ENCODE measurements at regions not wholly inside any gene's neighbourhood (a gene's known extent, or its start where the extent isn't known, plus 50 kb on each side); places are given as distances from the start of the nearest gene placed in this dataset.
"Not testable (repeated sequence)": the region's sequence is repeated elsewhere in the genome, so short reads cannot be mapped to it uniquely, and the experiment has no call there.

- Histone ChIP-seq H3K4me3 (ENCODE audit: low read length) (no peak overlapping the region), H3K4me1 (ENCODE audit: control insufficient read depth in 2 of 2, insufficient read depth in 2 of 2, low read length in 2 of 2) (no peaks in the 10 kb centered on the region), H3K27me3 (ENCODE audit: control insufficient read depth in 2 of 2, insufficient read depth in 2 of 2, low read length in 2 of 2) (peaks cover 0 to 5% of the 10 kb centered on the region in 2 donors), H3K36me3 (ENCODE audit: control insufficient read depth in 2 of 3, insufficient read depth in 3 of 3, low read length in 3 of 3) (no peaks in the 10 kb centered on the region), H3K27ac (ENCODE audit: low read depth, low read length) (no peak overlapping the region), H3K9me3 (ENCODE audit: control insufficient read depth in 2 of 3, low read length in 3 of 3) (peaks cover 0 to 9% (median 0%) of the 10 kb centered on the region in 3 experiments)
- Mint-ChIP-seq H3K36me3 (peaks cover 0 to 11% (median 4%) of the 10 kb centered on the region in 5 donors), H3K4me3 (peak overlapping the region in 2 of 10 donors; percentile 9 to 48), H3K9me3 (peaks cover 3 to 65% (median 38%) of the 10 kb centered on the region in 11 donors), H3K4me1 (peaks cover 0 to 12% (median 7%) of the 10 kb centered on the region in 7 donors), H3K27me3 (peaks cover 25 to 60% (median 54%) of the 10 kb centered on the region in 5 donors), H3K27ac (no peak overlapping the region)
- no peak for DNase-seq
- POLR2A ChIA-PET: no interaction called here
- CTCF ChIA-PET: no interaction called here
- intact Hi-C loops (cut with micrococcal nuclease): no loop called here
- ATAC-seq: no peak
Observed at GRCh38 chr10:42898037-42898960, 115.7 kb downstream of the BMS1 start.

DNA sequence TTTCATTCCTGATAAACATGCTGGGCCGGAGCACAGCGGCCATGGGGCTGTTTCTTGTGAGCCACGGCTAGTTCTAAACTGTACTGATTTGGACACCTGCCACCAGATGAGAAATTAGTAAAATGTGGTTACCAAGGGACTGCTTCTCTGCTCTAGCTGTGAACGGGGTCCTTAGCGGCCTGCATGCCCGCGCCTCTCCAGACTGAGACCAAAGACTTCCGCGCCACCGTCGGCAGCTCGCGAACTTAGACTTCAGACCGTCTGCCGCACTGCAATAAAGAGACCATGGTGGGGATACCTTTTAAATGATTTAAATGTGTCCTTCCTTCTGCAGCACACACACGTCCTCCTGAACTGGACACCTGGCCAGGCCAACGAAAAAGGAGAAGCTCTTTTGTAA is 116.4 kb downstream of the BMS1 start:
- H3K4me3 Mint-ChIP-seq: no peak overlapping the region
- CTCF ChIA-PET: no interaction called here

GRCh38 chr10:42900346-42900745 is 117.8 kb downstream of the BMS1 start:
- H3K4me3 Mint-ChIP-seq; CTCF ChIA-PET; H3K9me3 ChIP-seq (ENCODE audit: control insufficient read depth in 2 of 3, low read length in 3 of 3); POLR2A ChIA-PET; H3K4me1 ChIP-seq (ENCODE audit: control insufficient read depth in 2 of 2, insufficient read depth in 2 of 2, low read length in 2 of 2); H3K27ac ChIP-seq (ENCODE audit: low read depth, low read length); H3K36me3 ChIP-seq (ENCODE audit: control insufficient read depth in 2 of 3, insufficient read depth in 3 of 3, low read length in 3 of 3); intact Hi-C loops (cut with micrococcal nuclease); H3K4me3 ChIP-seq (ENCODE audit: low read length); DNase-seq; H3K27me3 ChIP-seq (ENCODE audit: control insufficient read depth in 2 of 2, insufficient read depth in 2 of 2, low read length in 2 of 2); ATAC-seq; H3K27ac Mint-ChIP-seq: not testable (repeated sequence)
- Mint-ChIP-seq H3K4me1 (peaks cover 0 to 12% (median 7%) of the 10 kb centered on the region in 7 donors), H3K36me3 (peaks cover 0 to 11% (median 4%) of the 10 kb centered on the region in 5 donors), H3K9me3 (peaks cover 3 to 79% (median 38%) of the 10 kb centered on the region in 11 donors), H3K27me3 (peaks cover 25 to 50% (median 46%) of the 10 kb centered on the region in 5 donors)

More for the DNA sequence above, 116.4 kb downstream of the BMS1 start:
- DNase-seq (no peak), ATAC-seq (no peak)
- Mint-ChIP-seq H3K9me3 (peaks cover 3 to 69% (median 38%) of the 10 kb centered on the region in 11 donors), H3K27ac (no peak overlapping the region), H3K4me1 (peaks cover 0 to 12% (median 7%) of the 10 kb centered on the region in 7 donors), H3K27me3 (peaks cover 25 to 58% (median 48%) of the 10 kb centered on the region in 5 donors), H3K36me3 (peaks cover 0 to 11% (median 4%) of the 10 kb centered on the region in 5 donors)
- POLR2A ChIA-PET: no interaction called here
- H3K9me3 ChIP-seq (ENCODE audit: control insufficient read depth in 2 of 3, low read length in 3 of 3): peaks cover 0 to 9% (median 0%) of the 10 kb centered on the region in 3 experiments
- peaks cover 0 to 5% of the 10 kb centered on the region in 2 donors for H3K27me3 ChIP-seq (ENCODE audit: control insufficient read depth in 2 of 2, insufficient read depth in 2 of 2, low read length in 2 of 2)
- no peaks in the 10 kb centered on the region for H3K36me3 ChIP-seq (ENCODE audit: control insufficient read depth in 2 of 3, insufficient read depth in 3 of 3, low read length in 3 of 3)
- H3K27ac ChIP-seq (ENCODE audit: low read depth, low read length): no peak overlapping the region
- no peak overlapping the region for H3K4me3 ChIP-seq (ENCODE audit: low read length)
- intact Hi-C loops (cut with micrococcal nuclease): no loop called here
- H3K4me1 ChIP-seq (ENCODE audit: control insufficient read depth in 2 of 2, insufficient read depth in 2 of 2, low read length in 2 of 2): no peaks in the 10 kb centered on the region

- H3K9me3 Mint-ChIP-seq: peaks cover 4 to 48% (median 27%) of the 10 kb centered on the region in 11 donors
- Histone ChIP-seq H3K9me3 (ENCODE audit: control insufficient read depth in 2 of 3, low read length in 3 of 3) (no peaks in the 10 kb centered on the region), H3K27ac (ENCODE audit: low read depth, low read length) (no peak overlapping the region), H3K4me3 (ENCODE audit: low read length) (no peak overlapping the region), H3K4me1 (ENCODE audit: control insufficient read depth in 2 of 2, insufficient read depth in 2 of 2, low read length in 2 of 2) (no peaks in the 10 kb centered on the region), H3K27me3 (ENCODE audit: control insufficient read depth in 2 of 2, insufficient read depth in 2 of 2, low read length in 2 of 2) (no peaks in the 10 kb centered on the region), H3K36me3 (ENCODE audit: control insufficient read depth in 2 of 3, insufficient read depth in 3 of 3, low read length in 3 of 3) (no peaks in the 10 kb centered on the region)
- ATAC-seq: no peak
- H3K4me3 Mint-ChIP-seq: no peak overlapping the region
- ChIA-PET POLR2A (no interaction called here), CTCF (no interaction called here)
- H3K27ac Mint-ChIP-seq: no peak overlapping the region
- peaks cover 0 to 29% (median 24%) of the 10 kb centered on the region in 5 donors for H3K27me3 Mint-ChIP-seq
- no peak for DNase-seq
- H3K36me3 Mint-ChIP-seq: peaks cover 0 to 10% (median 9%) of the 10 kb centered on the region in 5 donors
- intact Hi-C loops (cut with micrococcal nuclease): no loop called here
- no peaks in the 10 kb centered on the region for H3K4me1 Mint-ChIP-seq
Observed at GRCh38 chr10:42911359-42911758, 128.8 kb downstream of the BMS1 start.

GRCh38 chr10:42916974-42917373 is 134.4 kb downstream of the BMS1 start:
- H3K4me3 Mint-ChIP-seq: no peak overlapping the region
- peaks cover 5 to 52% (median 15%) of the 10 kb centered on the region in 11 donors for H3K9me3 Mint-ChIP-seq
- ATAC-seq (no peak), DNase-seq (no peak)
- CTCF ChIA-PET: no interaction called here
- H3K36me3 Mint-ChIP-seq: peaks cover 0 to 10% (median 5%) of the 10 kb centered on the region in 5 donors
- H3K36me3 ChIP-seq (ENCODE audit: control insufficient read depth in 2 of 3, insufficient read depth in 3 of 3, low read length in 3 of 3): no peaks in the 10 kb centered on the region
- peaks cover 0 to 16% (median 2%) of the 10 kb centered on the region in 5 donors for H3K27me3 Mint-ChIP-seq
- POLR2A ChIA-PET: no interaction called here
- no peak overlapping the region for H3K4me3 ChIP-seq (ENCODE audit: low read length)
- intact Hi-C loops (cut with micrococcal nuclease): no loop called here
- no peaks in the 10 kb centered on the region for H3K9me3 ChIP-seq (ENCODE audit: control insufficient read depth in 2 of 3, low read length in 3 of 3)
- no peak overlapping the region for H3K27ac Mint-ChIP-seq
- H3K27me3 ChIP-seq (ENCODE audit: control insufficient read depth in 2 of 2, insufficient read depth in 2 of 2, low read length in 2 of 2): no peaks in the 10 kb centered on the region
- H3K4me1 Mint-ChIP-seq: peaks cover 0 to 9% (median 0%) of the 10 kb centered on the region in 7 donors
- no peak overlapping the region for H3K27ac ChIP-seq (ENCODE audit: low read depth, low read length)
- no peaks in the 10 kb centered on the region for H3K4me1 ChIP-seq (ENCODE audit: control insufficient read depth in 2 of 2, insufficient read depth in 2 of 2, low read length in 2 of 2)

DNA sequence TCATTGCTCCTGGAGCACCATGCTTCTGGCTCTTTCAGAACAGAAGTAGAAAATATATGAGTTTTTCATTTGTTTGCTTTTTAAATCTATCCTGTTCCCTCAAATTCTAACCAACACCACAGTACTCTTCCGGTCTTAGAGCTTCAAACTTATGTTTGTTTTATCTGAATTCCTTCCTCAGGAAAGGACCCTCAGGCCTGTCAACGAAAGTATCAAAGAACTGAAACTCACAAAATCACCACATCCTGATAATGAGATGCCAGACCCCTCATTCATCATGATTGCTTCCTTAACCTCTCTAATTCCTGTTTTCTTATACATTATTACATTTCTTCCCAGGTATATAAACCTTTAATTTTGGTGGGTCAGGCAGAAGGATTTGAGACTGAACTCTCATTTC is 135.2 kb downstream of the BMS1 start:
- no peaks in the 10 kb centered on the region for H3K9me3 ChIP-seq (ENCODE audit: control insufficient read depth in 2 of 3, low read length in 3 of 3)
- H3K27ac ChIP-seq (ENCODE audit: low read depth, low read length): no peak overlapping the region
- no peak overlapping the region for H3K4me3 ChIP-seq (ENCODE audit: low read length)
- no peak for DNase-seq
- no peak for ATAC-seq
- Mint-ChIP-seq H3K9me3 (peaks cover 5 to 58% (median 21%) of the 10 kb centered on the region in 11 donors), H3K4me1 (peaks cover 0 to 9% (median 0%) of the 10 kb centered on the region in 7 donors), H3K4me3 (no peak overlapping the region), H3K36me3 (peaks cover 0 to 10% (median 5%) of the 10 kb centered on the region in 5 donors), H3K27ac (peak overlapping the region in 1 of 9 donors; percentile 20), H3K27me3 (peaks cover 0 to 12% (median 3%) of the 10 kb centered on the region in 5 donors)
- intact Hi-C loops (cut with micrococcal nuclease): no loop called here
- H3K36me3 ChIP-seq (ENCODE audit: control insufficient read depth in 2 of 3, insufficient read depth in 3 of 3, low read length in 3 of 3): no peaks in the 10 kb centered on the region
- no peaks in the 10 kb centered on the region for H3K4me1 ChIP-seq (ENCODE audit: control insufficient read depth in 2 of 2, insufficient read depth in 2 of 2, low read length in 2 of 2)
- ChIA-PET CTCF (no interaction called here), POLR2A (no interaction called here)
- H3K27me3 ChIP-seq (ENCODE audit: control insufficient read depth in 2 of 2, insufficient read depth in 2 of 2, low read length in 2 of 2): no peaks in the 10 kb centered on the region
